Mucosa of descending colon (tissue), 3 donors: ENCODE measurements at regions not wholly inside any gene's neighbourhood (a gene's known extent, or its start where the extent isn't known, plus 50 kb on each side); places are given as distances from the start of the nearest gene placed in this dataset.
A peak's percentile ranks its signal among the peaks of the same experiment; 100 is the strongest.

Source experiments
- ATAC-seq: fragments of 200-7000 bp; cut with Tn5 transposase; one replicate; pipeline ENCODE4 v1.9.1; 2020; ENCODE audit warnings: mild to moderate bottlenecking, moderate library complexity
- DNase-seq, 3 donors: peaks; one replicate each; pipeline ENCODE4 v3.0.0-alpha.2; 2020
- H3K36me3 ChIP-seq: fragments of 200-600 bp; one replicate; pipeline ENCODE4 v1.8.0; 2021; ENCODE audit warnings: low read depth, mild to moderate bottlenecking
- H3K4me1 ChIP-seq: fragments of 200-600 bp; one replicate; pipeline ENCODE4 v1.8.0; 2021; ENCODE audit warnings: low read depth, mild to moderate bottlenecking
- H3K4me3 ChIP-seq: fragments of 200-600 bp; one replicate; pipeline ENCODE4 v1.8.0; 2021; ENCODE audit warnings: mild to moderate bottlenecking
- H3K9me3 ChIP-seq: fragments of 200-600 bp; one replicate; pipeline ENCODE4 v1.8.0; 2021; ENCODE audit warnings: mild to moderate bottlenecking
- intact Hi-C, 2 donors: fragments of 100-400 bp; cut with DNase I in 1 of 2; cut with micrococcal nuclease in 1 of 2; formaldehyde crosslinking; loops; one replicate each; pipeline versions ENCODE4 v1.11.0 to v1.11.1; 2022; cut with DNase I, micrococcal nuclease
- TF ChIP-seq, protein P1 (sequence below): fragments of 200-600 bp; IDR thresholded peaks from one replicate; pipeline ENCODE4 v1.8.0; 2022; ENCODE audit warnings: antibody characterized with exemption, mild to moderate bottlenecking
- donor health status: DM: no; HTN: no; CAD: no; lungs with moderate emphysema.
- donor health status: DM: no; HTN: no; CAD: no.
- donor health status: DM: no; HTN: yes; CAD: no.

GRCh38 chr2:204260901-204261300, 284.4 kb upstream of the PARD3B start:
- Histone ChIP-seq H3K9me3 (no peaks in the 10 kb centered on the region), H3K4me3 (no peak overlapping the region), H3K4me1 (peaks cover 5% of the 10 kb centered on the region), H3K36me3 (no peaks in the 10 kb centered on the region)
- intact Hi-C loops = no loop called here
- TF ChIP-seq, protein P1, sequence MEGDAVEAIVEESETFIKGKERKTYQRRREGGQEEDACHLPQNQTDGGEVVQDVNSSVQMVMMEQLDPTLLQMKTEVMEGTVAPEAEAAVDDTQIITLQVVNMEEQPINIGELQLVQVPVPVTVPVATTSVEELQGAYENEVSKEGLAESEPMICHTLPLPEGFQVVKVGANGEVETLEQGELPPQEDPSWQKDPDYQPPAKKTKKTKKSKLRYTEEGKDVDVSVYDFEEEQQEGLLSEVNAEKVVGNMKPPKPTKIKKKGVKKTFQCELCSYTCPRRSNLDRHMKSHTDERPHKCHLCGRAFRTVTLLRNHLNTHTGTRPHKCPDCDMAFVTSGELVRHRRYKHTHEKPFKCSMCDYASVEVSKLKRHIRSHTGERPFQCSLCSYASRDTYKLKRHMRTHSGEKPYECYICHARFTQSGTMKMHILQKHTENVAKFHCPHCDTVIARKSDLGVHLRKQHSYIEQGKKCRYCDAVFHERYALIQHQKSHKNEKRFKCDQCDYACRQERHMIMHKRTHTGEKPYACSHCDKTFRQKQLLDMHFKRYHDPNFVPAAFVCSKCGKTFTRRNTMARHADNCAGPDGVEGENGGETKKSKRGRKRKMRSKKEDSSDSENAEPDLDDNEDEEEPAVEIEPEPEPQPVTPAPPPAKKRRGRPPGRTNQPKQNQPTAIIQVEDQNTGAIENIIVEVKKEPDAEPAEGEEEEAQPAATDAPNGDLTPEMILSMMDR = no peak
- DNase-seq (no peak), ATAC-seq (no peak)

DNA sequence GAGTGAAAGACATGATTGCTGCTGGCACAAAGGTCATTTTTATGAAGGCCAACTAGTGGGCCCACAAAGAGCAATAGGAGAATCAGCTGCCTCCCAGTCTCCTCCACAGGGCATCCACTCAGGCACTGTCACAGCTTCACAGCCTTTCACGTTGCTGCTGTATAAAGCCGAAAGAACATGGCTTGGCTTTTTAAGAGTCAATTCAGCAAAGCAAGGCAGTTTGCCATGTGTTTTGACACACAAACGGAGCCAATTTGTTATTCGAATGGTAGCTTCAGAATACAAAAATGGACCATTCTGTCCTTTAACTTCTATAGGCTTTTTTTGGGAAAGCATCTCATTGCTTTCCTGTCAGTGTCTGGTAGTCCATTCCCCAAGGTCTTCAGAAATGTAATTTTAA, 283.4 kb upstream of the PARD3B start:
- intact Hi-C loops = no loop called here
- DNase-seq (no peak), ATAC-seq (no peak)

DNA sequence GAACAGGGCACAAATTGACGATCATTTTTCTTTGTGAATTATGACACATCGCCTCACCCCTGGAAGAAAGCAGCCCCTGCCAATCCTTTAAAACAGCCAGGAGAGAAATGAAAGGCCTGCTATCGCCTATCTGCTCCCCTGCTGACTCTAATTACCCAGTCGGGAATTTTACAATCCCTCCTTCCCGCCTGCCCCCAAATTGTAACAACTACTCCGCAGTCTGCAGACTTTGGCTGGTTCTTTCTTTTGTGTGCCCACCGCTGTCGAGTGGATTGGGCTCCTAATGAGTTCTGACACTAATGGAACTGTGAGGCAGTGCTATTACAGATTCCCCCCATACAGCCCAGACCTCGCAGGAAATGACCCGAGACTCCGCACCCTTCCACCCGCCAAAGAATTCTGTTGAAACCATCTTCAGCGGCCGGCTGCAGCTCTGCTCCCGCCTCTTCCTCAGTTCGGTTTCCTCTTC, 281.2 kb upstream of the PARD3B start:
- intact Hi-C loops = no loop called here
- DNase-seq (no peak), ATAC-seq (no peak)
- Histone ChIP-seq H3K4me1 (peaks cover 7% of the 10 kb centered on the region), H3K9me3 (no peaks in the 10 kb centered on the region), H3K4me3 (no peak overlapping the region), H3K36me3 (no peaks in the 10 kb centered on the region)
- TF ChIP-seq, protein P1 = no peak

More for the DNA sequence above, 283.4 kb upstream of the PARD3B start:
- Histone ChIP-seq H3K36me3 (no peaks in the 10 kb centered on the region), H3K9me3 (no peaks in the 10 kb centered on the region), H3K4me3 (no peak overlapping the region), H3K4me1 (peaks cover 7% of the 10 kb centered on the region)
- TF ChIP-seq, protein P1 = no peak

GRCh38 chr2:204264621-204265140, 280.6 kb upstream of the PARD3B start:
- ATAC-seq (no peak), DNase-seq (no peak)
- intact Hi-C loops = no loop called here
- H3K36me3 ChIP-seq = no peaks in the 10 kb centered on the region
- no peaks in the 10 kb centered on the region for H3K9me3 ChIP-seq
- peaks cover 7% of the 10 kb centered on the region for H3K4me1 ChIP-seq
- no peak overlapping the region for H3K4me3 ChIP-seq
- TF ChIP-seq, protein P1 = no peak

DNA sequence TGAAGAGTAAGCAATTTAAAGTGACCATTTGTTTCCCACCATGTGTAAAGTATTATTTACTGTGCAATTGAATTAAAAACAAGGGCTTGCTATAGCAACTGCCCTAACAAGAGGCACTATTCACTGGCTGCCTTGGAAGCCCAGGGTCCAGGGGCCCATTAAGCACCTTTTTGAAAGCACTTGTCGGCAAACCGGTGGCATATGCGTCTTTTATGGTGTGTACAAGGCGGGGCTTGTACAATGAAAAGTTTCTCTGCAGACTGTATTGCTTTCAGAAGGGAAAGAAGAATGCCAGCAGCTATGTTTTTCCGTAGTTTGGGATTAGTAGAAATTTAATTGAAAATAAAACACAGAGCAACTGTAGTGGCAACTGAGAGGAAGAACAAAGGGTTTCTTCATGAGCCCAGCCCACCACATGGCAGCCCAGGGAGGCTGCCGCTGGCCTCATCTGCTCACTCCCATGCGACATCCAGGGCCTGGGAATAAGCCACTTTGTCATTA, 279.5 kb upstream of the PARD3B start:
- Histone ChIP-seq H3K9me3 (peaks cover 6% of the 10 kb centered on the region), H3K4me1 (peaks cover 7% of the 10 kb centered on the region), H3K36me3 (no peaks in the 10 kb centered on the region), H3K4me3 (no peak overlapping the region)
- ATAC-seq (peak; percentile 65), DNase-seq (peak in 1 of 3 donors; percentile 14)
- TF ChIP-seq, protein P1 = no peak
- intact Hi-C loops = no loop called here
